Psoas muscle (tissue), 7 donors: ENCODE measurements at regions not wholly inside any gene's neighbourhood (a gene's known extent, or its start where the extent isn't known, plus 50 kb on each side); places are given as distances from the start of the nearest gene placed in this dataset.
"Not testable (repeated sequence)": the region's sequence is repeated elsewhere in the genome, so short reads cannot be mapped to it uniquely, and the experiment has no call there.

ENCODE experiments used
- ATAC-seq, 4 donors: fragments of 200-7000 bp; cut with Tn5 transposase; one replicate each; pipeline ENCODE4 v1.9.1; 2020; ENCODE audit warnings: moderate library complexity in 3 of 4, mild to moderate bottlenecking in 2 of 4
- DNase-seq, 2 donors: peaks; one replicate each; pipeline ENCODE4 v3.0.0-alpha.2; 2020
- H3K27ac ChIP-seq: fragments of 200-600 bp; one replicate; pipeline ENCODE4 v1.8.0; 2022
- H3K27me3 ChIP-seq, 3 donors: fragments of 200-600 bp in 1 of 3; one replicate each; pipeline versions ENCODE4 v1.6.1 to v1.8.0; 2013 to 2022; ENCODE audit warnings: low read length in 2 of 3, mild to moderate bottlenecking in 2 of 3, moderate library complexity in 1 of 3; ENCODE audit not compliant: insufficient read depth in 3 of 3
- H3K36me3 ChIP-seq, 2 donors: fragments of 200-600 bp in 1 of 2; one replicate each; pipeline versions ENCODE4 v1.6.1 to v1.8.0; 2013 to 2022; ENCODE audit warnings: low read depth in 1 of 2, mild to moderate bottlenecking in 1 of 2, moderate library complexity in 1 of 2; ENCODE audit not compliant: insufficient read depth in 1 of 2
- H3K4me1 ChIP-seq: fragments of 200-600 bp; one replicate; pipeline ENCODE4 v1.8.0; 2022
- H3K4me3 ChIP-seq: fragments of 200-600 bp; one replicate; pipeline ENCODE4 v1.8.0; 2022; ENCODE audit warnings: mild to moderate bottlenecking
- H3K9me3 ChIP-seq: fragments of 200-600 bp; one replicate; pipeline ENCODE4 v1.8.0; 2022
- WGBS, 3 donors: extraction: QIAGEN DNeasy Blood & Tissue Kit; methylation state at CpG; one replicate each; pipeline versions ENCODE4 v1.1.6 to v1.1.7; 2013; 5-methylcytosine and 5-hydroxymethylcytosine counted together
- intact Hi-C, 2 donors: fragments of 100-400 bp; cut with DNase I; formaldehyde crosslinking; loops; one replicate each; pipeline versions ENCODE4 v1.11.0 to v1.14.2; 2022
- TF ChIP-seq, protein P1 (sequence below): fragments of 200-600 bp; IDR thresholded peaks from one replicate; pipeline ENCODE4 v1.8.0; 2022; ENCODE audit warnings: antibody characterized with exemption
- donor health status: healthy with polysubstance abuse.
- donor health status: DM: no; HTN: no; CAD: no; lungs with moderate emphysema.
- donor health status: Bipolar disorder and iron deficiency.
- donor health status: healthy.
- donor health status: DM: yes; HTN: yes; CAD: no.
- donor health status: DM: no; HTN: no; CAD: no.
- donor health status: DM: yes; HTN: yes; CAD: no.

DNA sequence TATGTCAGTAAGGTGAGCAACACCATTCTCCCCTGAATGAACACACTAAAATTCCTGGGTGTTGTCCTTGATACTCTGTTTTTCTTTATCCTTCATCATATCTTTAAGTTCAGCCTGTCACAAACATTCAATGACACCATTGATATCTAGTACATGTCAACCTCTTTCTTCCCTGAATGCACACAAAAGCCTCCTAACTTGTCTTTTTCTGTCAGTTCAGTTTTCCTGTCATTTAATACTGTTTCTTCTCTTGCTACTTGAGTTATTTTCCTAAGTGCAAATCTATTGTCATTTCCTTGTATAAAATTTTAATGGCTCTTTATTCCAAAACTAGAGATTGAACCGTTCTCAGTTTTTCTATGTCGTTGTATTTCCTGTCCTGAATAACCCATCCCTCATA, 1107.6 kb upstream of the SLC39A10 start:
- Histone ChIP-seq H3K4me3 (no peak overlapping the region), H3K36me3 (no peaks in the 10 kb centered on the region), H3K27ac (no peak overlapping the region), H3K9me3 (no peaks in the 10 kb centered on the region), H3K4me1 (no peaks in the 10 kb centered on the region), H3K27me3 (no peaks in the 10 kb centered on the region)
- TF ChIP-seq, protein P1, sequence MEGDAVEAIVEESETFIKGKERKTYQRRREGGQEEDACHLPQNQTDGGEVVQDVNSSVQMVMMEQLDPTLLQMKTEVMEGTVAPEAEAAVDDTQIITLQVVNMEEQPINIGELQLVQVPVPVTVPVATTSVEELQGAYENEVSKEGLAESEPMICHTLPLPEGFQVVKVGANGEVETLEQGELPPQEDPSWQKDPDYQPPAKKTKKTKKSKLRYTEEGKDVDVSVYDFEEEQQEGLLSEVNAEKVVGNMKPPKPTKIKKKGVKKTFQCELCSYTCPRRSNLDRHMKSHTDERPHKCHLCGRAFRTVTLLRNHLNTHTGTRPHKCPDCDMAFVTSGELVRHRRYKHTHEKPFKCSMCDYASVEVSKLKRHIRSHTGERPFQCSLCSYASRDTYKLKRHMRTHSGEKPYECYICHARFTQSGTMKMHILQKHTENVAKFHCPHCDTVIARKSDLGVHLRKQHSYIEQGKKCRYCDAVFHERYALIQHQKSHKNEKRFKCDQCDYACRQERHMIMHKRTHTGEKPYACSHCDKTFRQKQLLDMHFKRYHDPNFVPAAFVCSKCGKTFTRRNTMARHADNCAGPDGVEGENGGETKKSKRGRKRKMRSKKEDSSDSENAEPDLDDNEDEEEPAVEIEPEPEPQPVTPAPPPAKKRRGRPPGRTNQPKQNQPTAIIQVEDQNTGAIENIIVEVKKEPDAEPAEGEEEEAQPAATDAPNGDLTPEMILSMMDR, result no peak
- DNase-seq (no peak), ATAC-seq (no peak)
- intact Hi-C loops, result no loop called here
- 66 to 78% (median 72%) methylated on average over 2 of the region's 2 CpGs for WGBS, 3 donors

DNA sequence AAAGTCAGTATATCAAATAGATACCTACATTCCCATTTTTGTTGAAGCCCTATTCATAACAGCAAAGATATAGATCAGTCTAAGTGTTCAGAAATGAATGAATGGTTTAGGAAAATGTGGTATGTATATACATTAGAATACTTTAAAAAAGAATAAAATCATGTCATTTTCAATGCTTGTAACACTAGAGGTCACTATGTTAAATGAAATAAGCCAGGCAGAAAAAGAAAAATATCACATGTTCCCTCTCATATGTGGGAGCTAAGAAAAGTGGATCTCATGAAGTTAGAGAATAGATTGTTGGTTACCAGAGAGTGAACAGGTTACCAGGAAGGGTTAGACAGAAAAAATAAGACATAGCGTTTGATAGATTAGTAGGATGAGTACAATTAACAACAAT, 1111.0 kb upstream of the SLC39A10 start:
- TF ChIP-seq, protein P1, result no peak

DNA sequence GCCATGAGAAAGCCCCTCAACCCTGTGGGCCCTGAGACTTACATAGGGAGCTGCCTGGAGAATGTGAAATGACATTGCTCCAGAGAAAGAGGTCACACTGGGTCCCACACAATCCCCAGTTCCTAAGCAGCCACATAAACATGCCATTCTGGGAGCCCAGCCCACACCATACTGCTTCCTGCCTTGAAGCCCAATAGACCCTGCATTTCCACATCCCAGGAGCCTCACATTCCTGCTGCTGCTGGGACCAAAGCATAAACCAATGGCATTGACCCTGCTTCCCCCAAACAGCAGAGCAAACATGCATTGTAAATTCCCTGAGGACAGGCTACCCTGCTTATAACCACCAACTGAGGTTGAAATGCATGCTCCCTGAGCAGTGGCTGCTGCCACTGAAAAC, 1117.6 kb upstream of the SLC39A10 start:
- peaks cover 6% of the 10 kb centered on the region for H3K9me3 ChIP-seq
- H3K4me1 ChIP-seq, result no peaks in the 10 kb centered on the region
- intact Hi-C loops, result no loop called here
- no peak for DNase-seq
- no peak overlapping the region for H3K4me3 ChIP-seq
- no peak for ATAC-seq
- H3K36me3 ChIP-seq, result no peaks in the 10 kb centered on the region
- H3K27ac ChIP-seq, result no peak overlapping the region
- H3K27me3 ChIP-seq, result no peaks in the 10 kb centered on the region
- TF ChIP-seq, protein P1, result no peak

More for the DNA sequence above, 1111.0 kb upstream of the SLC39A10 start:
- DNase-seq (no peak), ATAC-seq (no peak)
- WGBS, 3 donors, result 53 to 77% (median 71%) methylated on average over 1 of the region's 1 CpG
- Histone ChIP-seq H3K9me3 (no peaks in the 10 kb centered on the region), H3K4me1 (no peaks in the 10 kb centered on the region), H3K4me3 (no peak overlapping the region), H3K27ac (no peak overlapping the region), H3K36me3 (no peaks in the 10 kb centered on the region), H3K27me3 (no peaks in the 10 kb centered on the region)
- intact Hi-C loops, result no loop called here

DNA sequence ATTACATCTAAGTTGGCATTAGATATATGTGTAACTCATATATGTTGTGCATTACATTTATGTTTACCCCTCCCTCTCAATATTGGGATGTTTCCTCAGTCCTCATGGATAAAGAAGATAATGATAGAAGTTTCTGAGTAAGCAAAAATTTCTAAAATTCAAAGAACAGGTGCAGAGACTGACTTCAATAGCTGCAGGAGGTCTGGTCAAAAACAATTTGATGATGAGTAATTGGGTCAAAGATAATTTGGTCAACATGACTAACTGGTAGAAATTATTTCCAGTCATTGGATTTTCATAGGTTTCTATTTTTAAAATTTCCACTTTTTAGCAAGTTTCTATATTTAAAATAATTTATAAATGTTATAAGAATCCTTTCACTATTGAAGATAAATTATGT, 1130.9 kb upstream of the SLC39A10 start:
- Histone ChIP-seq H3K27ac (no peak overlapping the region), H3K4me1 (no peaks in the 10 kb centered on the region), H3K27me3 (no peaks in the 10 kb centered on the region), H3K4me3 (no peak overlapping the region), H3K9me3 (no peaks in the 10 kb centered on the region), H3K36me3 (no peaks in the 10 kb centered on the region)
- no peak for DNase-seq
- TF ChIP-seq, protein P1, result no peak
- ATAC-seq, result no peak
- intact Hi-C loops, result no loop called here

DNA sequence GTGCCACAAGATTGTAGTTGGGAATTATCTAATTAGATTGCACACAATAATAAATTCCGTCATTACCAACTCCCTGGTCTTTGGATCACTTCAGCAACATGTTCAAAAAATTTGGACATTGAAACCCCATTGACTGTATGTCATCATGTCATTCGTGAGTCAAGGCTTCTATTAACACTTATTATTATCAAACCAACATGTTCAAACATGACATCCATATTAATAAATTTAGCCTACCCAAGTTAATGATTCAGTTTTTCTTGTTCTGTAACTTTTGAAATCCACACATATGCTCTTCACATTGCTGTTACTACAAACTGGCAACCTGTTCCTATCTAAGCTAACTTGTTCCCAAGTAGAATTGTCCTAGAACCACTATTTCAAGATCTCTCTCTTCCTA, 1142.7 kb upstream of the SLC39A10 start:
- WGBS, 3 donors, result 73 to 80% (median 73%) methylated on average over 2 of the region's 2 CpGs
- Histone ChIP-seq H3K36me3 (no peaks in the 10 kb centered on the region), H3K4me1 (no peaks in the 10 kb centered on the region), H3K4me3 (no peak overlapping the region), H3K27me3 (no peaks in the 10 kb centered on the region), H3K9me3 (peaks cover 14% of the 10 kb centered on the region), H3K27ac (no peak overlapping the region)
- ATAC-seq (no peak), DNase-seq (no peak)
- TF ChIP-seq, protein P1, result no peak
- intact Hi-C loops, result no loop called here

DNA sequence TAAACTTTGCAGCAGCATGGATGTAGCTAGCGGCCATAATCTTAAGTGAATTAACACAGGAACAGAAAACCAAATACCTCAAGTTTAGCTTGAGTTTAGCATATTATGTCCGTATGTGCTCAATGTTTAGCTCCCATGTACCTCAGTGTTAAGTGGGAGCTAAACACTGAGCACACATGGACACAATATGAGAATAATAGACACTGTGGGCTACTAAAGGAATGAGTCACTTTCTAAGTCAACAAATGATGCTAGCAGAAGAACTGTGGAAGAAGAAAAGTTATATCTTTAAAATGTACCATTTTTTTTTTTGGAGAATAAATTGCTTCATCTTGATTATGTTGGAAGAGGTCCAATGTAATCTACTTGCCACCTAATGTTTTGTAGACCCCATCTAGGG, 1146.0 kb upstream of the SLC39A10 start:
- H3K4me1 ChIP-seq, H3K36me3 ChIP-seq, intact Hi-C loops, DNase-seq, H3K4me3 ChIP-seq, H3K27ac ChIP-seq, H3K27me3 ChIP-seq, H3K9me3 ChIP-seq, ATAC-seq: not testable (repeated sequence)
- 87 to 100% (median 98%) methylated on average over 2 of the region's 2 CpGs for WGBS, 3 donors

DNA sequence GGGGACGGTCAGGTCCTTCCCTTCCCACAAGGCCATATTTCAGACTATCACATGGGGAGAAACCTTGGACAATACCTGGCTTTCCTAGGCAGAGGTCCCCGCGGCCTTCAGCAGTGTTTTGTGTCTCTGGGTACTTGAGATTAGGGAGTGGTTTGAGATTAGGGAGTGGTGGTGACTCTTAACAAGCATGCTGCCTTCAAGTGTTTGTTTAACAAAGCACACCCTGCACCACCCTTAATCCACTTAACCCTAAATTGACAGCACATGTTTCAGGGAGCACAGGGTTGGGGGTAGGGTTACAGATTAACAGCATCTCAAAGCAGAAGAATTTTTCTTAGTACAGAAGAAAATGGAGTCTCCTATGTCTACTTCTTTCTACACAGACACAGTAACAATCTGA, 1152.2 kb upstream of the SLC39A10 start:
- DNase-seq, H3K27me3 ChIP-seq, H3K27ac ChIP-seq, intact Hi-C loops, H3K4me1 ChIP-seq, ATAC-seq, H3K36me3 ChIP-seq, H3K4me3 ChIP-seq, H3K9me3 ChIP-seq: not testable (repeated sequence)
- 50 to 78% (median 63%) methylated on average over 3 of the region's 3 CpGs for WGBS, 3 donors
